HG03520 (cell line): ENCODE measurements at regions not wholly inside any gene's neighbourhood (a gene's known extent, or its start where the extent isn't known, plus 50 kb on each side); places are given as distances from the start of the nearest gene placed in this dataset.

ENCODE experiments used
- ATAC-seq: cut with Tn5 transposase; IDR thresholded peaks from one replicate; pipeline ENCODE4 v1.9.1; 2021; ENCODE audit warnings: mild to moderate bottlenecking, moderate library complexity; ENCODE audit not compliant: unreplicated experiment

DNA sequence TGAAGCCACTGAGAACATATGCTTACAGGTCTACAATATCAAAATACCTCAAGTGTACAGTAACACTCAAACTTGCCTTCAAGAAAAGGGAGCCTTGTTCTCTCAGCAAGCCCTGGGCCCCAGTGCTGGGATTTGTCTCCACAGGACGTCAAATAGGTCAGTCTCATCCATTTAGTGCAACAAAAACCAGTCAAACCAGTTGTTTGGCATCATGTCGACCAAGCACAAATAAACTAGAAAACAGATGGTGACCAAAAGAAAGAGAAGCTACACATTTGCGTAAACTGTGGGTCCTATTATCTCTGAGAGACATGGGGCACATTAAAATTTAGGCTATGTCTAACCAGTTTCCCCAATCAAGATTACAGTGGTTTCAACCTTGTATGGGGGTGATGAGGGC, 182.6 kb upstream of the PKDCC start:
- ATAC-seq = no peak

GRCh38 chr2:41867553-41867952, 180.3 kb upstream of the PKDCC start:
- ATAC-seq = no peak

GRCh38 chr2:41869542-41870264, 178.1 kb upstream of the PKDCC start:
- ATAC-seq = no peak

DNA sequence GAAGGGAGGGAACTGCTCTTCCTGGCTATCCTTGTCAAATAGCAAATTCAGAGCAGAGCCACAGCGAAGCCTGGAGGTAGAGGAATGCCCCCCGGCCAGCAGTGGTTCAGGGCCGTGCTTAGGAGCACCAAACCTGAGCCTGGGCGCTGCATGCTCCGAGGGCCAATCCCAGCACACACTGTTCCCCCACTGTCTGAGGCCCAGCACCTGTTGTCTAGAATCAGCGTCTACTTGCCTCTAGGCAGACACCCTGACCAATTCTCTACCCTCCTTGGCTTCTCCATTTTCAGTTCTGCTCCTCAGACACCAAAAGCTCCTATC, 177.6 kb upstream of the PKDCC start:
- no peak for ATAC-seq

GRCh38 chr2:41871080-41871479, 176.7 kb upstream of the PKDCC start:
- no peak for ATAC-seq

- no peak for ATAC-seq
Observed at GRCh38 chr2:41872646-41873045, 175.2 kb upstream of the PKDCC start.

DNA sequence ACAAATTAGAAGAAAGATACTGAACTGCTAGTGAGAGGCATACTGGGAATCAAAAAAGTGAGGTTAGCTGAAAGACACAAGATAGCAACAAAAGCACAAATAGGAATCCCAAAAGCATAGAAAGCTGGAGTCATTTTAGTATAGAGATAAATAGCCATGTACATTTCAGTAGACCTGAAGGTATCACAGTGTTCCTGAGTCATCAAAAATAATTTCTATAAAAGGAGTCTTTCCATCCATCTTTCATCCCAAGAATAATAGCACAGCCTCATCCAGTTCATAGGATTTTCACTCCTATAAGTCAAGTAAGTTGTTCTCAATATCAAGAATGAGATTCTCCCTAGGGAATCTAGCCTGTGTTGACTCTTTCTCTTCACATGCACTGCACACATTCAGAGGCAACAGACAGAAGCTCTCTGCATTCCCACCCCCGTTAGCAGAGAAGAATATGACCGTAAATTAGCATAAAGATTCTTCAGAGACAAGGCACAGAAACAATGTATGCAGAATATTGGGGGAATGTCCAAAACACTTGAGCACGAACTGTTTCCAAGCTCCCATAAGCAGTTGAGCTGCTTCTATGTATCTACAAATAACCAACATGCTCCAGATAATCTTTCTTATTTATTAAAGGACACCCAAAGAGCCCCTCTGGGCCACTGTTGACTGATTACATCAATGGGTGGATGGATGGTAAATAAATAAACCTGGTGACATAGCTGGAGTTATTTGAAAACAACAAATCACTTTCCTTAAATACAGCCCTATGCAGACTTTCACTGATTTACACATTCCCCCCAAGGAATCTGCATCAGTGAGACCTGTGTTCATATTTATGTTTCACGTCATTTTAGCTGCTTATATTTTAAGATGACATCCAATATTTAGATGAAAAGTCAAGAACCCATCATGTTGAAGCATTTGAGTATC, 174.5 kb upstream of the PKDCC start:
- no peak for ATAC-seq

- ATAC-seq = no peak
Observed at GRCh38 chr2:41877114-41877678, 170.6 kb upstream of the PKDCC start.

- no peak for ATAC-seq
Observed at GRCh38 chr2:41878056-41878455, 169.8 kb upstream of the PKDCC start.

- no peak for ATAC-seq
Observed at GRCh38 chr2:41878716-41879234, 169.0 kb upstream of the PKDCC start.

- no peak for ATAC-seq
Observed at GRCh38 chr2:41879235-41879916, 168.4 kb upstream of the PKDCC start.

GRCh38 chr2:41880561-41881243, 167.1 kb upstream of the PKDCC start:
- ATAC-seq = no peak

DNA sequence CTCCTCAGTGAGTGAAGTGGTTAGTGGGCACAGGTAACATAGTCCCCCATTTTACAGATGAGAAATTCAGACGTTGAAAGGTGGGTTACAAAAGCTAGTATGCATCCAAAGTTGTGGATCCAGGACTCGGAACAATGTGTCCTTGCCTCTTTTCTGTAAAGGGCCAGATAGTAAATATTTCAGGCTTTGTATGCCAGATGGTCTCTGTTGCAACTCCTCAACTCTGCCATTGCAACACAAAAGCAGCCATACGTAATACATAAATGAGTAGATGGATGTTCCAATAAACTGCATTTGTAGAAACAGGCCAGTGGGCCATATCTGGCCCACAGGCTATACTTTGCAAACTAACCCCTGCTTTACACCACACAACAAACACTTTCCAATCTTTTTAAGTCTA, 166.6 kb upstream of the PKDCC start:
- ATAC-seq = no peak

DNA sequence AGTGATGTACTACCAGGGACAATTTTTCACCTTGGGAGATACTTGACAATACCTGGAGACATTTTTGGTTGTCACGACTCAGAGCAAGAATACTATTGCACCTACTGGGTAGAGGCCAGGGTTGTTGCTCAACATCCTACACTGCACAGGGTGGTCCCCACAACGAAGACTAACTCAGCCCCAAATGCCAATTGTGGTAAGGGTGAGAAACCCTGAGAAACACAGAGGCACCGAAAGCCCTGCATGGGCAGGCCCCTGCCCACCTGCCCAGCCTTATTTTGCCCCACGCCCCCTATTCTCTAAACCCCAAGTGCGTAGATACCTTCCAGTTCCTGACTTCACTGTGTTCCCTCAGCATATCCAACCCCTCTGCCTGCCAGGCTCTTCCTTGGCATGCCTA, 163.1 kb upstream of the PKDCC start:
- ATAC-seq = no peak

DNA sequence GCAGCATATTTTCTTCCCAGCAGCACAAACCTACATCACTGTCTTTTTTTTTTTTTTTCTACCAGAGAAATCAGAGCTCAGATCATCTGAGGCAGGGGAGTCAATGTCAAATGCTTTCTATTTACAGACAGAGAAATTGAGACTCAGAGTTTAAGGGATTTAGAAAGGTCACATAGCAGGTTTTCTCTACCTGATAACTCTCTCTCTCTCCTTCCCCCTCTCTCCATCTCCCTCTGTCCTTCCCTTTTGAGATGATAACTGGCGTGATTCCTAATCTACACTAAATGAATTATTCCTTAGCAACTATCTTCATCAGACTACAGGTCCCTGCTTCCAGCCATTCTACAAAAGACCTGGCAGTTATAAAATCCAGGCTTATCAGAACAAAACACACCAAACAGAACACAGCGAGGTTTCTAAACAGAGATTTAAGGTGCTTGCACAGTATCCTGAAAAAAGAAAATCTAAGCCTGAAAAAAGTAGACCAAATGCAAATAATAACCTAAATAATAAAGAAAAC, 161.6 kb upstream of the PKDCC start:
- ATAC-seq = no peak

GRCh38 chr2:41886757-41887156, 161.1 kb upstream of the PKDCC start:
- no peak for ATAC-seq

DNA sequence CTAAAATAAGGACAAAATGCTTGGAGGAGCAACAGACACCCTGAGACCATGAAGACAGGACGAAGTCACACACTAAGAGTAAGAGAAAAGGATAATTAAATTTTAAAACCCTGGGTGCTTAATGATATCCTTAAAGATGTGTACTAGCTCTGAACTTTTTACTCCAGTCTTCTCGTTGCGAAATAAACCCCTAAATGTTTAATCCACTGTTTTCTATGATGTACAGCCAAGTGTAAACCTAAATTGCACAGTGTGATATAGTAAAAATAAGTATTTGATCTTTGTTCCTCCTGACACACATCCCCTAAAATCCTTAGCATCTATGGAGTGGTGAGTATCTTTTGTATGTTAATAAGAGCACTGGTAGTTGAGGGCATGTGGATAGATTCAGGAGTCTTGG, 157.5 kb upstream of the PKDCC start:
- no peak for ATAC-seq

DNA sequence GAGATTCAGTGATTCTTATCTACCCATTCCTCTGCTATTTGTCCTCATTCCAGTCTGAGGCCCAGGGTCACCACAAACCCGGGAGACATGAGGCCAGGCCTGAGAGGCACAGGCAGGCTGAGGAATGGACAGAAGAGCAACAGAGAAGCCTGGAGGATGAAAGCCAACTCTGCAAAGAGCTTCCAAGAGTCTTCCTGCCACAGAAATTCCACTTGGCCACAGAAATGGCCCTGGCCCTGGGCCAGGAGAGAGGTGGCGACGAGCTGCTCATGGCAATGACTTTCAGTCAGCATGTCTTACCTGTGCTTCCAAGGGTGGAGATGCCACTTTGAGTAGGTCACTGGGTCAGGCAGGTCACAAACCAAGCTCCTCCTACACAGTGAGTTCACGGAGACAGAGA, 155.3 kb upstream of the PKDCC start:
- ATAC-seq = no peak

DNA sequence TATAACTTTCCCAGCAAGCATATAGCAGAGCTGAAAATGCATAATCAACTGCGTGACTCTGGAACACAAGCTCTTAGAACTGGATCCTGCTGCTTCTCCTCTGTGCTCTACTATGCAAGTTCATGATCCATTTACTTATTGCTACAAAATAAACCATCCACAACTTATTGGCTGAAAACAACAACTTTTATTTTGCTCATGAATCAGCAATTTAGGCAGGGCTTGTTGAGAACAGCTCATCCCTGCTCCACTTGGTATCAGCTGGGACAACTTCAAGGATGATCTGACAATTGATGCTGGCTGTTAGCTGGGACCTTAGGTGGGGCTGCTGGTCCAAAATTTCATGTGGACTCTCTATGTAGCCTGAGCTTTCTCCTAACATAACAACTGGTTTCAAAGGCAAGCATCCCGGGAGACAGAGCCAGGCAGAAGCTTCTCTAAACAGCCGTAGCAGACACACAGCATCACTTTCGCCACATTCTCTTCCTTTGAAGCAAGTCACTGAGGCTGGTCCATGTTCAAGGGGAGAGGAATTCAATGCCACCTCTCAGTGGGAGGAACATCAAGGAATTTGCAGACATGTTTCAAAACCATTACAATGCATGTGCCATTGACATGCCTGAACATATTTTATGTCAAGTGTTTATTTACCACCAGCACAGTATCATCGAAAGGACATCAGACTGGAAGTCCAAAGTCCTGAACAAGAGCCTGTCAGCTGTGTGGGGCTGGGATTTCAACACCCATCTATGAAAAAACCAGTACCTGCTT, 153.1 kb upstream of the PKDCC start:
- ATAC-seq = no peak

GRCh38 chr2:41895334-41895664, 152.5 kb upstream of the PKDCC start:
- ATAC-seq = no peak
